NCI-H2081 (cell line): ENCODE measurements at regions not wholly inside any gene's neighbourhood (a gene's known extent, or its start where the extent isn't known, plus 50 kb on each side); places are given as distances from the start of the nearest gene placed in this dataset.

Experiments
- DNase-seq, 2 experiments: peaks; one replicate each; lab custom pipeline; 2025; lab: John Stamatoyannopoulos, UW

DNA sequence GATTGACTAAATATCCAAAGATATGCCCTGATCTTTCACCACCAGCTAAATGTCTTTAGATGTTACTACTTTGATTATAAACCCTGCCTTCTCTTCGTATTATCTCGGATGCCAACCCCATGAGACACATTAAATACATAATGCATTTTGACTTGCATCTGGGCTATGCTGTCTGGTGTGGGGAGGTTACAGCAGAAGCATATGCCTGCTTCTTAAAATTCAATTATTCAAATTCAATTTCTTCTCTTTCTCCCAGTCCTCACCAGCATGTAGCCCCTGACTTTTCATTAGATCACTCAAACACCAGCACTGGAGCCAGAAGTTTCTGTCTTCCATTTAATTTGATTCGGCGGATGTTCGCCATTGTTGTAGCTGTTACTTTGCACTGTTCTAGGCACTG lies 360.7 kb upstream of the CAMK1G start:
- no peak for DNase-seq

DNA sequence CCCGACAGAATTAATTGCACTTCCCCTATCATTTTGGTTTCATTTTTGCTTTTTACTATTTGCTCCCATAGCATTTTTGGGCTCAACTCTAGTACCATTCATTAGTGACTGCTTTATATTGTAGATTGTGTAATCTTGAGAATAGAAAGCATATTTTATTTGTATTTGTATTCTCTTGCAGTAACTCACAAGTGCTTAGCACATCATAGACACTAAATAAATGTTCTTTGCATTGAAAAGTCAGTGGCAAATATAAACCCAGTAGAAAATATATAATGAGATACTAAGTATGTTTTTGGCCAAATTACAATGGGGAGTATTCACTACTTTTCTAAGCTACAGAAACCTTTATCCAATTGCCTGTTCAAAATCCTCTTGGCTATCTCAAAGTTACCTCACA lies 359.7 kb upstream of the CAMK1G start:
- no peak for DNase-seq

DNA sequence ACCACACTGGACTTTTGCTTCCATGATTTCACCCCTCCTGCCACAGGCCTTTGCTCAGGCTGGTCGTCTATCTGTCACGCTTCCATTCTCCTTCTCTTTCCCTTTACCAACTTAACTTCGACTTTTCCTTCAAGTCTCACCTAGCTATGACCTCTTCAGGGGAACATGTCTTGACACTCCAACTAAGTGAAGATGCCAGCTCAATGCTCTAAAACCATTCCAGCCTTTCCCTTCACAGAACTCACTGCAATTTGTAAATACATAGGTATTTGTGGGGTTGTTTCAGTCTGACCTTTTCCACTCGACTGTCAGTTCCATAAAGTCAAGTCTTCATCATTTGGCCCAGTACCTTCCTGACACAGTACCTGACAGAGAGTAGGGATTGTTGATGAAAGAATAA lies 358.6 kb upstream of the CAMK1G start:
- no peak for DNase-seq

DNA sequence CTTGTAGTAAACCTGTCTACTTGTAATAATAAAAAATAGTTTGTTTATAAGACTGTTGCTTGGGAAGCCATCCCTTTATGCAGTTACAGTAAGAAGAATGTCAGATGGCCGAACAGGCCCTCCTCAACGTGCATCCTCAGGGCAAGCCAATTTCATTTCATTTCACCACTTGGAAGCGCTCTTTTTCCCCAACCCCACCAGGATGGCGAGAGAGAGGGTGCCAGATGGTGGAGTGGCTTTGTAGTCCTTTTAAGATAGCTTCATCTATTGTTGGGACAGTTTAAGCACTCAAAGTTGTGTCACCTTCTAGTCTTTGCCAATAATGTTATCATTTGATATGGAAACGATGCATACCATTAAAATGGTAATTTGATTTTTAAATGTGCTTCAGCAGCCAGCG lies 356.3 kb upstream of the CAMK1G start:
- DNase-seq = no peak

DNA sequence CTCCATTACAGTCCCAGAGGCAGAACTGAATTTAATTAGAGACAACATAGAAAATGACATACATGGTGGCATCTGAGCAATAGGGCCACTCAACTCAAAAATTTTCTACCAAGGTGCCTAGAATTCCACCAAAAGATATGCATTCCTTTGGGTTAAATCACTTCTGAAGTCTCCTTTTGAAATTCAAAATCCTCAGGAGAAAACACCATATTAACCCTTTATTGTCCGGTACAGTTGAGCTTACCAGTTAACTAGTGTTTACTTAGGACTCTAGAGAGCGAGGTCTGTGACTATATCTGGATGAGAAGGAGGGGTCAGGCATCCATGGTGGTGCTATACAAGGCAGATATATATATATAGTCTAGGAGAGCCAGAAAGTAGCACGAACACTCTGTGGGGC lies 355.6 kb upstream of the CAMK1G start:
- DNase-seq = no peak

DNA sequence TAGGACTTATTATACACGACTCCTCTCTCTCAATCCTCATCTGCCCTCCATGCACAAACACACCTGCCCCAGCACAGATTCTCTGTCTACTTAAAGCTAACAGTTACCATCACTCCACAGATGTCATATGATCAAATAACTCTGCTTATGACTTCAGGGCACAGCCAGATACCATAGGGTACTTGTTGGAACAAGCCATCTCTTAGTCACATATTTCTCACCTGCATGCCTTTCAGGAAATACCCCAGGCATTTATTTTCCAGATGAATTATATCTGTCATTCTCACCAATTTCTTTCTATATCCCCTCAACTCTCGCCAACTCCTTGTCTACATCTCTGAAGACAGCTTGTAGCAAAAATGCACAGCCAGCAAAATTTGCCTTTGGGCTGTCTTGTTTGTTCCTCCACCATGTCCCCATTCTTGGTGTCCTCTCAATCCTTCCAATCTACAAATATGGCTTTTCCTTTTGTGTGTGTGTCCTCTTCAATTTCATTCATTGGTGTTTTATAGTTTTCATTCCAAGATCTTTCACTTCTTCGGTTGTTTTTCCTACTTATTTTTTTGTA lies 353.9 kb upstream of the CAMK1G start:
- DNase-seq = no peak

DNA sequence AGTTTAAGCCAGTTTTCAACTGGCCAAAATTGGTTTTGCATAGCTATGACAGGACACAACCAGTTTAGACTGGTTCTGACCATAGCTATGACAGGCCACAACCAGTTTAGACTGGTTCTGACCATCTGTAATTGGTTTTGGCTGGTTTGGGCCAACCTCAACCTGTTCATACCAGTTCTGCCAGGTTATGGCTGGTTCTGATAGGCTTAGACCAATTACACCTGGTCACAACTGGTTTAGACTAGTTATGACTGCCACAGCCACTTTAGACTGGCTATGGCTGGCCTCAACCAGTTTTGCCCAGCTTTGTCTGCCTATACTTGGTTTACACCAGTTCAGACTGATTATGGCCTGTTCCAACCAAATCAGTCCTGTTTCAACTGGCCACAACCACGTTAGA lies 353.2 kb upstream of the CAMK1G start:
- DNase-seq = no peak

DNA sequence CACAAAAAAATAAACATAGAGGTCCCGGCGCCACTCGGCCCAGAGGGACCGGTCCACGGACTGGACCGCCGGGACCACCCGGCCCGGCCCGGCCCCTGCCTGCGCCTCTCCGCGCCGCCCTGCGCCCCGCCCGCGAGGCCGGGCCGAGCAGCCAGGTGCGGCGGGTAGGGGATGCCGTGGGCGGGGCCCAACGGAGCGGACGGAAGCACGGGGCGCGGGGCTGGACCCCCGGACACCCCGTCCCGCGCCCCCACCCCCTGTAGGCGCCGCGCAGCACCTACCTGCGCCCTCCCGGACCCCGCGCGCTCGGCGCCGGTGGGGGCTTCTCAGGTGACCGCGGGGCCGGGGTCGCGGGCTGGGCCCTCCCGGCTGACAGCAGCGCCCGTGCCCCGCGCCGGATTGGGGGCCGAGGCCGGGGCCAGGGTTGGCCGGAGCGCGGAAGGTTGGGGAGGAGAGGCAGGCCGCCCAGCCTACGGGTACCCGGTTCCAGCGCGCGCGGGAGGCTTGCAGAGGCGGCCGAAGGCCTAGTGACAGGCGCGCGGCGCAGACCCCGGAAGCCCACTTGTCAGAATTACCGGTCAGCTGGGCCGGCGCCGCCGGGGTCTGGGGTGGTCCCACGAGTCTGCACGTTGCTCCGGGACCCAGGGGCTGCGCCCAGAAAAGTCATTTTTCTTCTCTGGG lies 351.9 kb upstream of the CAMK1G start:
- no peak for DNase-seq

DNA sequence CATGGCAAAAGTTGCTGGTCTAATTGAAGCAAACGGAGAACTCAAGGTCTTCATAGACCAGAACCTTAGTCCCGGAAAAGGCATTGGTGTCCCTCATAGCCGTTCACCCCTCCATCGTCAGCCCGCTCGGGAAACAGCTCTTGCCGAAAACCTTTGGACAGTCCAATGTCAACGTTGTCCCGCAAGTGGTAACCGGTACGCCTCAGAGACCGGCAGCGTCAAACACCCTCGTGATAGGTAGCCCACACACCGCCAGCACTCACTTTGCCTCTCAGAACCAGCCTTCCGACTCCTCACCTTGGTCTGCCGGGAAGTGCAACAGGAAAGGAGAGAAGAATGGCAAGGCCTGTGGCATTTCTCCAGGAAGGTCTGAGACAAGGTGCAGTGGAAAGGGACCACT lies 351.3 kb upstream of the CAMK1G start:
- DNase-seq = no peak

DNA sequence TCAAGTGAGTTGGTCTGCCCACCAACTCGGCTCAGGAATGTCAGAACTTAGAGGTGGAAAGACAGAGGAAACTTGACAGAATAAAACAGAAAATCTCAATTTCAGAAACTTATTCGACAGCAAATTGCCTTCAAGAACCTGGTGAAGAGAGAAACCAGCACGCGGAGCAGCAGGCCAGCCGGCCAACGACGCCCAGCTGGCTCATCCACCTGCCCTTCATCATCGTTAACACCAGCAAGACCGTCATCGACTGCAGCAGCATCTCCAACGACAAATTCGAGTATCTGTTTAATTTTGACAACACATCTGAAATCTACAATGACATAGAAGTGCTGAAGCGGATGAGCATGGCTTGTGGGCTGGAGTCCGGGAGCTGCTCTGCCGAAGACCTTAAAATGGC lies 350.8 kb upstream of the CAMK1G start:
- no peak for DNase-seq

DNA sequence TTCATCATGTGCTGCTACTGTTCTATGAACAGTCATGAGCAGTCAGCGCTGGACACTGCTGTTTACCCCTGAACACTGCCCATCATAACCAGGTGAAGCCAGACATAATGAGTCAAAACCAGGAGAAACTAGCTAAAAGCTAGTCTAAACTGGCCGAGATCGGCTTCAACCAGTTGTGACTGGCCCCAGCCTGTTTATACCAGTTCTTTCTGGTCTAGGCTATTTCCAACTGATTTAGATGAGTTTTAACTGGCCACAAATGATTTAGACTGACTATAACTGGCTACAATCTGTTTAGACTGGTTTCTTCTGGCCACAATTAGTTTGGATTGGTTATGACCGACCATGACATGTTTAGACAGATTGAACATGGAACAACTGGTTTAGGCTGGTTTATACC lies 348.3 kb upstream of the CAMK1G start:
- no peak for DNase-seq

DNA sequence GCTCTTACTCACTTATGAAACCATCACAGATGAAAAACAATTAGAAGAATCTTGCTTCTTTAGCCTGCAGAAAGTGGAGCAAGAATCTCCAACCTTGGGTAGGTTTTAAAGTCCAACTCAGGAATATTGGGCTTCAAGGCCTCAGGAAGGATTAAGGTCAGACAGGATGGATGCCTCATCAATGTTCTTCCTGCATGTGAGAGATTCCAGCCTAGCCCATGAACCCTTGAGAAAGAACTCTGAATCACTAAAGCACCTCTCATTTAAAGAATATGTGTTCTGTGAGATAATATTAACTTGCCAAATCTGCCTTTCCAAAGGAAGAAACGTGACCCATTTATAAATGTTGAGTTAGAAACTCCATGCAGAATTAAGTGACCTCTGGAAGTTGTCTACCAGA lies 345.2 kb upstream of the CAMK1G start:
- no peak for DNase-seq

DNA sequence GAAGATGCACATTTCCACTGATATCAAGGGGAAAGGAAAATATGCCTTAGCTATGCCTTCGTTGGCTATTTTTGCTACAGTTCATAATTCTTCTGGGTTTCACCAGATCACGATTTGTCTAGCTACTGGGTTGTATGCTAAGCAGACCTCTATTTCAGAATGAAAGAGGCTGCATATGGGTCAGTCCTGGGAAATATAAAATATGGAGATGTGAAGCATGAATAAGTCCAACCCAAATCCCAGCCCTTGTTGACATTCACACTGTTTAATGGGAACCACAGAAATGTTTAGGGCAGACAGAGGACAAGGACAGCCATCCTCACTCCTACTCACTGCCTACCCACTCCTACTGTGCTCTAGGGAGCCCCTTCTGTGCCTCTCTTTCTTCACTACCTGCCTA lies 343.2 kb upstream of the CAMK1G start:
- DNase-seq = no peak

DNA sequence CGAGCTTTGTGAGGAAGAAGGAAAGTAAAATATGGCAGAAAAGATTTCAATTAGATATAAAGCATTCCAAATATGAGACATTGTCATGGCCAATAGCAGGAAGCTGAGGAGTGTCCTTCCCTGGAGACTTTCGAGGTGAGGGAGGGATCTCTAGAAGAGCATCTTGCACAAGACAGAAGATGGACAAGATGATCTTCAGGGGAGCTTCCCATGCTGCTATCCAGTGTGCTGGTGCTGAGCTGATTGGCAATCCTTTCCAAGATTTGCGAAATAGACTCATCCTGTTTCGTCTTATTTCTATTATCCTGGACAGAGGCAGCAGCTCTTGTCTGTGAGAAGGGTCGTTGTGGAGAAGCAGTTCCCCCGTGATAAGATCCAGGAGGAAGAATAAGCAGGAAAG lies 342.0 kb upstream of the CAMK1G start:
- no peak for DNase-seq

DNA sequence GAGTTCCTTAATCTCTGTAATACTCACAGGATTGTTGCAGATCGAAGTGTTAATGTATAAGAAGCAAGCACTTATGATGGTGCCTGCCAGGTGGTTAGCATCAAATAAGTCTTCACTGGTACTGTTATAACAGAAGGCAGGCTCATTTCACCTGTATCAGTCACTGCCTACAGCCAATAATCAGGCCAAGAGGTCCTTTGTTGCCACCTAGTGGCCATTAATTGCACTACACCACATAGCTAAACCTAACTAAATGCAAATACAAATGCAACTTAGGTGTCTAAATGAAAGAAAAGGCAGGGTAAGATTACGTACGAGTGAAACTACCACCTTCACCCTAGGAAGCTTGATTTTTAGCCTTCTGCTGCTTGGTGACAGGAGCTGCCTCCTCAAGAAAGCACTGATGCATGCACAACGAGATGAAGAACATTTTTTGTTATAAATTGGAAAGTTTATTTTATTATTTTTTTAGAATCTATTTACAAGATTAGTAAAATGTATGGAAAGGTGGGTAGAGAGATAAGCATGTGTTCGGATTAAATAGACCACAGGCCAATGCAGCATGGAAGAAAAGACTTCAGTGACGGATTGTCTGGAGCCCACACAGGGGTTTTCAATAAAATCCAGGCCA lies 334.8 kb upstream of the CAMK1G start:
- peak; percentile 83 to 84 for DNase-seq

DNA sequence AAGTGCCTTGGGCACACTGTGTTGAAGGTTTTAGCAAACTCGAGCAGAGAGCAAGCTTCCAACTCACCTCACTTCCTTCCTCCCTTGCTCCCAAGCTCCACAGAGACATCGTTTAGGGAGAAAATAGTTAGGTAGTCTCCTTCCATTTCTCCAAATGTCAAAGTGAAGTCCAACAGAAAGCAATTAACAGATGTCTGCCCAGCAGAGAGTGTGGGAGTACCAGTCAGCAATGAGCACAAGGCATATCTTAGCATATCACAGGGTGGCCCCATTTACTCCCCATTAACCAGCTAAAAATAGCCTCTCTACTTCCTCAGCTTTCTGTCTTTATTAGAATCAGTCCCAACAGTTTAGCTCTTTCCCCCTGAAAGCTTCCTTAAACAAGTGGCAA lies 334.2 kb upstream of the CAMK1G start:
- DNase-seq = no peak

DNA sequence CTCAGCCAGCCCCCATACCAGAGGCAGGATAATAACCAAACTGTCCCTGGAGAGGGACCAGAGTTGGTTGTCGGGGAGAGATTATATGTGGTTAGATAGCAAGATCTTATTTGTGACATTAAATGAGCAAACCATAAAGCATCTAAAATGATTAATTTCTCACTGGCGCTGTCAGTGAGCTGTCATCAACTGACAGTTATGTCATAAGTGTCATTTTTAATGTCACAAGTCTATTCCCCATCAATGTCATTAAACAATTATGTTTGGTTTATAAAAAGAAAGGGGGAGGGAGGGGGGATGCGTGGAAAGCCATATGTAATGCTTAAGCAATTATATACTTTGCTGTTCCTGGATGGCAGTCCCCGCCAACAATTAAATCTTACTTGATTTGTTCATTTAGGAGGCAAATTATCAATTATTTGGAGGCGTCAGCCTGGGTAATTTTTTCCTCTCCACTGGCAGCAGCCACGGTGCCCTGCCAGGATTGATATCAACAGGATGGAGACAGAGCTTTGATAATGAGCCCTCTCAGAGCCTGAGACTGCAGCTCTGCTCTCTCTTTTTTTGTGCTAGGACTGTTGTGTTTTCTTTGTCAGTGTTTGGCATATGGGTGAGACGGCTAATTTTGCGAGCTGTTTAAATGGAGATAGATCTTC lies 333.6 kb upstream of the CAMK1G start:
- peak; percentile 22 to 59 for DNase-seq

DNA sequence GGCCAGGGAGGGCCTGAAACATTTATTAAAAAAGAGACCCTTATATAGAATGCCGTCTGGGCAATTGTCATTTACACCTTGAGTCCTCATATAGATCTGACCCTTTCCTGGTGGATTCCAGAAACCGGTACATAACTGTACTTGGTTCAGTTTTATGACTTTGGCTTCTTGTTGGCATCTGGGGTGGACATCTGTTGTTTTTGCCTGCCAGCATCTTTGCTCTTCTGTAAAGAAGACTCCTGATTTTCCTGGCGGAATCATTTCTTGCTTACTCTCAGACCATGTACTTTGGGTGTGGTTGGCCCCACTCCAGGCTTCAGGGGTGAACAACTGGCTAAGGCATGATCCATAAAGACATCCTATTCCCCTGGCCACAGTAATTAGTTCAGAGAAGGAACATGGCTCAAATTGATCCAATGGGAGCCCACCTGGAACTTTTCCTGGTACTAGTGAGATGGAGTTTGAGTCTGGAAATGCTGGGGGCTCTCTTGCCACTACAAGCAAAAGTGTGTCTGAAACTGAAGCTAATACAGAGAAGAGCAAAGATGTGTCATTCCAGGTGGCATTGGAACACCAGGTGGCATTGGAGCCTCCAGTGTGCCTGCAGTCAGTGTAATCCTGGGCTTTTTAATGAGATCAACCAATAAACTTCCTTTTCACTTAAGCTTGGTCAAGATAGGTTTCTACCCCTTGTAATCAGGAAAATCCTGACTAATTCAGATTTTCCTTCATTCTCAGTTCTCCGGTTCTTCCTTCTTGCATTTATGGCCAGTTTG lies 332.5 kb upstream of the CAMK1G start:
- no peak for DNase-seq

DNA sequence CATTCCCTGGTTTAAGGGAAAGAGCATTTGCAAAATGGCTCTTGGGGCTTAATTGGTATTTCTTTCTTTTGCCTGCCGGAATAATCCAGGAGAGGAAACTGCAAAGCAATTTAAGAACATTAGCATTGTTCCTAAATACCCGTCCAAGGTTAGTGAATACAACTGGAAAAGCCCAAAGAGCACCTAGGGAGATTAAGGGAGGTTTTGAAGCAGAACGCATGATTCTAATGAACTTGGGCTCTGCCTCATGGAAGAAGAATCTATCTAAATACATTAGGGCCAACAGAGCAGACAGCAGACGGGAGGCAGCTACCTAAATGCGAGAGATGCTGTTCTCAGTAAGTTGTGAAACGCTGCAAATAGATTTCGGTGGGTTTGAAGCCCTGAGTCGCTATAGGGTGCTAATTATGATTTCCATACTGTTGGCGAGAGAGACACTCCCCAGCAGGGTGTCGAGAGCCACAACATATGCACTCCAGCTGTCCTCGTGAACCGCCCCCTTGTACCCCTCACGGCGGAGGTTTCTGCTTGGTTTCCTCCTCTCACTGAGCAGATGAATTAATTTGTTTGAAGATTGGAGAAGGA lies 326.7 kb upstream of the CAMK1G start:
- no peak for DNase-seq

DNA sequence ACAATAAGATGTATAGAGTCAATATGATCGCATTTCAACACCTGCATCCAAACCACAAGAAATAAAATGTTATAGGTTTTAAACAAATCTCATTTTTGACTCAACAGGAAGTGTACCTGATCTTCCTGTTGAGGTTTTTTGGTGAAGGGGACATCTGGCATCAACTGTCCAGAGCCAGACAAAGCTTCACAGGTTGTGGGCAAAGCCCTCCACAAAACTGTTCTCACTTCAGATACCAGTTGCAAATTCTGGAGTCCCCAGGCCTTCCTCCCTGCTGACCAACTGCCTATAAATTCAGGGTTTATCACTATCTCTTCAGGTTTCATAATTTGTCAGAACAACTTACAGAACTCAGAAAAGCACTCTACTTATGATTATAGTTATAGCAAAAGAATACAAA lies 326.1 kb upstream of the CAMK1G start:
- DNase-seq = no peak

DNA sequence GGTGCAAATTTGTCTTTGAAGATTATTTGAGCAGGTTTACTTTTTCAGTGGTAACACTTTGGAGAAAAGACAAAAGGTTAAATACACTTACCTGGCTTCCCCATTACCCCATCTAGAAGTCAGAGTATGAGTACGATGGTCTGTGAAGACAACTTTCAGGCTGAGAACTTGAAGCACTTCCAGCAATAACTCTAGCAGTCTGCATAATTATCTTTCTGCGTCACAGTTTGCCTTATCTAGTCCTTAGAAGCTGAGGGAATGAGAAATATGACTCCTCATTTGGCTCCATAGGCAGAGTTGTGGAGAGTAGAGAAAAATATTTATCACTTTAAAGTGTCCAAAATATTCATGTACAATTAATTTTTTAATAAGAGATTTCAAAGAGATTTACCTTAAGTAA lies 323.4 kb upstream of the CAMK1G start:
- no peak for DNase-seq

DNA sequence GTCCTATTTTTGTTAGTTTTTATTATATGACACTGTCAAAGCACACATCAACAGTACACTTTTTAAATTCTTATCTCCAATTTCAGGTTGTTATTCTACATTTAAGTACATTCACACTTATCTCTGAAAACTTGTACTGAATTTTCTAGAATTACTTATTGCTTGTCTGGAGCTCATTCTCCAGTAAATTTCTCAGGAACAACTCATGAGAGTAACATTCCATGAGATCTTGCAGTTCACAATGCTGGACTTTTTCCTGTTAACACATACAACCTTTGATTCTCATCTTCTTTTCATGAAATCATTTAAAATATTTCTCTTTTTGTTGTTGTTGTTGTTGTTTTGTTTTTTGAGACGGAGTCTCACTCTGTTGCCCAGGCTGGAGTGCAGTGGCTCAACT lies 320.9 kb upstream of the CAMK1G start:
- DNase-seq = no peak
